ENCODE measurements at regions not wholly inside any gene's neighbourhood (a gene's known extent, or its start where the extent isn't known, plus 50 kb on each side); places are given as distances from the start of the nearest gene placed in this dataset.

GRCh38 chr5:15124871-15125568 lies 253.4 kb upstream of the ANKH start:
- no peak for TF ChIP-seq CTCF (IDR thresholded peaks at IDR 0.05)
- TF ChIP-seq POLR2AphosphoS5 (IDR thresholded peaks at IDR 0.05), result no peak
- no peak for TF ChIP-seq POLR2A (IDR thresholded peaks at IDR 0.05; ENCODE audit: low read depth)
- no peak for TF ChIP-seq EP300 (IDR thresholded peaks at IDR 0.05)

Measured in esophagus muscularis mucosa (tissue), 4 donors.